PC-9 (cell line): ENCODE measurements at regions not wholly inside any gene's neighbourhood (a gene's known extent, or its start where the extent isn't known, plus 50 kb on each side); places are given as distances from the start of the nearest gene placed in this dataset.
"Not testable (repeated sequence)": the region's sequence is repeated elsewhere in the genome, so short reads cannot be mapped to it uniquely, and the experiment has no call there.

Experiments
- BruUV-seq: library from RNA; stranded (reverse); fragments of 400-500 nt; replicated peaks from 2 replicates; lab custom pipeline; 2021; lab: Mats Ljungman, UMichigan
- CTCF ChIA-PET: fragments of 300-600 bp; sonication (Branson Sonifier 250); formaldehyde crosslinking; loops from one replicate; lab custom pipeline; 2022; ENCODE audit warnings: antibody characterized with exemption; lab: Charles Lee
- POLR2A ChIA-PET: fragments of 300-600 bp; sonication (Branson Sonifier 250); formaldehyde crosslinking; loops from one replicate; lab custom pipeline; 2022; ENCODE audit warnings: antibody characterized with exemption; ENCODE audit not compliant: unreplicated experiment; lab: Charles Lee
- DNase-seq, 2 experiments: peaks; one replicate each; pipeline versions ENCODE4 v3.0.0 to v3.0.0-alpha.2; 2015 to 2022; ENCODE audit warnings: mixed read lengths in 1 of 2
- H2AFZ ChIP-seq: fragments of 200-600 bp; sonication (generic); 2 replicates; pipeline ENCODE4 v1.8.1; 2017; ENCODE audit warnings: antibody characterized with exemption
- H3F3A ChIP-seq: fragments of 200-600 bp; sonication (generic); 2 replicates; pipeline ENCODE4 v1.8.1; 2017; ENCODE audit warnings: antibody characterized with exemption, mild to moderate bottlenecking, low read depth; ENCODE audit not compliant: insufficient read depth
- H3K27ac ChIP-seq: fragments of 200-600 bp; sonication (generic); 2 replicates; pipeline ENCODE4 v1.6.1; 2016; ENCODE audit warnings: mixed run types
- H3K27me3 ChIP-seq: fragments of 200-600 bp; sonication (generic); 2 replicates; pipeline ENCODE4 v1.6.1; 2016; ENCODE audit warnings: low read depth, mixed run types; ENCODE audit not compliant: insufficient read depth
- H3K36me3 ChIP-seq: fragments of 200-600 bp; sonication (generic); 2 replicates; pipeline ENCODE4 v1.6.1; 2016; ENCODE audit warnings: low read depth, mixed run types
- H3K4me1 ChIP-seq: fragments of 200-600 bp; sonication (generic); replicated peaks from 2 replicates; pipeline ENCODE4 v1.6.1; 2016; ENCODE audit warnings: mixed run types; ENCODE audit not compliant: insufficient read depth
- H3K4me2 ChIP-seq: fragments of 200-600 bp; sonication (generic); 2 replicates; pipeline ENCODE4 v1.6.1; 2017; ENCODE audit warnings: mixed run types
- H3K4me3 ChIP-seq: fragments of 200-600 bp; sonication (generic); 2 replicates; pipeline ENCODE4 v1.6.1; 2016; ENCODE audit warnings: mixed run types
- H3K79me2 ChIP-seq: fragments of 200-600 bp; sonication (generic); 2 replicates; pipeline ENCODE4 v1.6.1; 2017; ENCODE audit warnings: low read depth, mixed run types
- H3K9me2 ChIP-seq: fragments of 200-600 bp; sonication (generic); 2 replicates; pipeline ENCODE4 v1.8.1; 2017; ENCODE audit warnings: mild to moderate bottlenecking; ENCODE audit not compliant: insufficient read depth
- H3K9me3 ChIP-seq: fragments of 200-600 bp; sonication (generic); 2 replicates; pipeline ENCODE4 v1.8.1; 2016; ENCODE audit warnings: low read depth; ENCODE audit not compliant: insufficient read depth
- H4K20me1 ChIP-seq: fragments of 200-600 bp; sonication (generic); 2 replicates; pipeline ENCODE4 v1.8.1; 2017; ENCODE audit not compliant: insufficient read depth
- intact Hi-C: fragments of 100-400 bp; cut with micrococcal nuclease; formaldehyde crosslinking; loops from one replicate; pipeline ENCODE4 v1.10.0; 2022; ENCODE audit not compliant: unreplicated experiment

- H3K9me2 ChIP-seq, BruUV-seq, H3F3A ChIP-seq, H4K20me1 ChIP-seq, H2AFZ ChIP-seq, intact Hi-C loops, H3K27me3 ChIP-seq, DNase-seq, H3K36me3 ChIP-seq, H3K27ac ChIP-seq, CTCF ChIA-PET, H3K4me2 ChIP-seq, H3K9me3 ChIP-seq, H3K79me2 ChIP-seq, H3K4me1 ChIP-seq, POLR2A ChIA-PET, H3K4me3 ChIP-seq: not testable (repeated sequence)
These were observed 92.1 kb upstream of the ADORA2B start for GRCh38 chr17:15852863-15853262.

DNA sequence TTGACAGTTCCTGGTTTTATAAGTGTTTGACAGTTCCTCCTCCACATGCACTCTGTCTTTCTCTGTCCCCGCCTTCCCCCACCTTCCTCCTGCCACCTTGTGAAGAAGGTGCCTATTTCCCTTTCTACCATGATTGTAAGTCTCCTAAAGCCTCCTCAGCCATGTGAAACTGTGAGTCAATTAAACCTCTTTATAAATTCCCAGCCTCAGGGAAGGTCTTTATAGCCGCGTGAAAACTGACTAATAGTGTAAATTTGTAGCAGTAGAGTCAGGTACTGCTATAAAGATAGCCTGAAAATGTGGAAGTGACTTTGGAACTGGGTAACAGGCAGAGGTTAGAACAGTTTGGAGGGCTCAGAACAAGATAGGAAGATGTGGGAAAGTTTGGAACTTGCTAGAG lies 88.7 kb upstream of the ADORA2B start:
- intact Hi-C loops, H3K27ac ChIP-seq, H3K4me1 ChIP-seq, H3K4me3 ChIP-seq, BruUV-seq, H3K9me3 ChIP-seq, POLR2A ChIA-PET, CTCF ChIA-PET, H3K79me2 ChIP-seq, H3F3A ChIP-seq, H3K36me3 ChIP-seq, H3K4me2 ChIP-seq, DNase-seq, H3K9me2 ChIP-seq, H2AFZ ChIP-seq, H4K20me1 ChIP-seq, H3K27me3 ChIP-seq: not testable (repeated sequence)

DNA sequence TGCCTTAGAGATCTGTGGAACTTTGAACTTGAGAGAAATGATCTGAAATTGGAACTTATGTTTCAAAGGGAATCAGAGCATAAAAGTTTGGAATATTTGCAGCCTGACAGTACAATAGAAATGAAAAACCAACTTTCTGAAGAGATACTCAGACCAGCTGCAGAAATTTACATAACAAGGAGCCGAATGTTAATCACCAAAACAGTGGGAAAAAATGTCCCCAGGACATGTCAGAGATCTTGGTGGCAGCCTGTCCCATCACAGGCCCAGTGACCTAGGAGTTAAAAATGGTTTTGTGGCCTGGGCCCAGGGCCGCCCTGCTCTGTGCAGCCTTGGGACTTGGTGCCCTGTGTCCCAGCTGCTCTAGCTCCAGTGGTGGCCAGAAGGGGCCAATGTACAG lies 88.2 kb upstream of the ADORA2B start:
- CTCF ChIA-PET, H3K4me3 ChIP-seq, H3K27ac ChIP-seq, H3K9me3 ChIP-seq, H3K9me2 ChIP-seq, H3K4me2 ChIP-seq, H4K20me1 ChIP-seq, H2AFZ ChIP-seq, H3F3A ChIP-seq, H3K79me2 ChIP-seq, H3K4me1 ChIP-seq, DNase-seq, BruUV-seq, intact Hi-C loops, H3K27me3 ChIP-seq, POLR2A ChIA-PET, H3K36me3 ChIP-seq: not testable (repeated sequence)

GRCh38 chr17:15858082-15858481 lies 86.8 kb upstream of the ADORA2B start:
- POLR2A ChIA-PET, H3F3A ChIP-seq, H3K9me3 ChIP-seq, H2AFZ ChIP-seq, H3K4me3 ChIP-seq, H3K9me2 ChIP-seq, H3K36me3 ChIP-seq, H3K27me3 ChIP-seq, H3K27ac ChIP-seq, H3K4me2 ChIP-seq, intact Hi-C loops, H3K79me2 ChIP-seq, H4K20me1 ChIP-seq, DNase-seq, H3K4me1 ChIP-seq, CTCF ChIA-PET, BruUV-seq: not testable (repeated sequence)

DNA sequence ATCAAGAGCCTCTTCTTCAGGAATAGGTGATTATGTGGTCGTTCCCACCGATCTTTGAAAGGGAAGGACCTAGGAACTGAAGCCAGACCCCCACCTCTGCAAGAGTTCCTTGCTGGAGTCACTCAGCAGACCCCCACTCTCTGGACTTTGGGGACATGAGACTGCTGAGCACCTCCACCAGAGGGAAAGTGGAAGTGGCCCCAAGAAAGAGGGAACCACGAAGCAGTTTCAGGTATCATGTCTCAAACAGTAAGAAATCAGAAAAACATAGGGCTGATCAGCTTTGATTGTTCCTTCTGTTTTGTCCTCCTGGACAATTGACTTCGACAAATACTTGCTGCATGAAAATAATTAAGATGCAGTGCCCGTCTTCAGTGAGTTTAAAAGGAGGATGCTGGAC lies 84.2 kb upstream of the ADORA2B start:
- BruUV-seq, intact Hi-C loops: not testable (repeated sequence)

GRCh38 chr17:15864061-15864460 lies 80.9 kb upstream of the ADORA2B start:
- H3K9me2 ChIP-seq, intact Hi-C loops, H3K36me3 ChIP-seq, H3K4me2 ChIP-seq, H3F3A ChIP-seq, CTCF ChIA-PET, H4K20me1 ChIP-seq, H2AFZ ChIP-seq, H3K27ac ChIP-seq, DNase-seq, H3K4me3 ChIP-seq, H3K4me1 ChIP-seq, POLR2A ChIA-PET, H3K79me2 ChIP-seq, H3K27me3 ChIP-seq, H3K9me3 ChIP-seq, BruUV-seq: not testable (repeated sequence)

More for the DNA sequence above, 84.2 kb upstream of the ADORA2B start:
- H3F3A ChIP-seq, H3K27me3 ChIP-seq, H2AFZ ChIP-seq, H3K9me3 ChIP-seq, H3K4me2 ChIP-seq, DNase-seq, H3K27ac ChIP-seq, H3K4me1 ChIP-seq, H3K79me2 ChIP-seq, H3K4me3 ChIP-seq, H3K9me2 ChIP-seq, H4K20me1 ChIP-seq, CTCF ChIA-PET, POLR2A ChIA-PET, H3K36me3 ChIP-seq: not testable (repeated sequence)

DNA sequence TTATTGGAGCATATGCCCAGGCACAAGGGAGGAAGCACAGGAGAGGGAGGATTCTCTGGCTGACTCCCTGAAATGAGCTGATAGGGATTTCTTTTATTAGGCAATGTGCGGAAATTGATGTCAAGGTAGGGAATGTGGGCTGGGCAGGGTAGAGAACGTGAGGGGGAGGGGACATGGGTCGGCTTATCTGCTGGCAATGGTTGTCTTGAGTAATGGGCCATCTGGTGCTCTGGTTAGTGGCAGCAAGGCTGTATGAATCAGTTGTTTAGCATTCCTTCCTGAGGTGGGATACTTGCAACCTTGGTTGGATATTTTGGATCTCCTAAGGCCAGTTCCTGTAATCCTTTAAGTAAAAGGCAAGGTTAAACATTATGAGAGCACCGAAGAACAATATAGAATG lies 80.5 kb upstream of the ADORA2B start:
- H3K27ac ChIP-seq, H2AFZ ChIP-seq, H3K36me3 ChIP-seq, H4K20me1 ChIP-seq, H3K4me3 ChIP-seq, DNase-seq, H3K4me1 ChIP-seq, intact Hi-C loops, H3K79me2 ChIP-seq, H3K27me3 ChIP-seq, POLR2A ChIA-PET, CTCF ChIA-PET, H3K4me2 ChIP-seq, BruUV-seq, H3K9me3 ChIP-seq, H3K9me2 ChIP-seq, H3F3A ChIP-seq: not testable (repeated sequence)

DNA sequence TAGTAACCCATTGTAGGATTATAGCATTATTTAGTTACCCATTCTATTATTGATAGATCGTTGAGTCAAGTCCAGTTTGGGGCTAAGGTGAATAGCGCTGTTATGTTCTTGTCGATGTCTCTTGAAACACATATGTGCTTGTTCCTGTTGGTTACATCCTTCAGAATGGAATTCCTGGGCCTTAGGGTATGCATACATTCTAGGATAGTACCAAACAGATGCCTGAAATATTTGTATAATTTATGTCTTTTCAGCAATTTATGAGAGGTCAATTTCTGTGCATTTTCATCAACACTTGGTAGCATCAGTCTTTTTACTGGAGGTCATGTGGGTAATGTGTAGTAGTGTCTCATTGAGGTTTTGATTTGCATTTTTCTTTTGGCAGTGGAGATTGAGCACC lies 78.9 kb upstream of the ADORA2B start:
- H3K79me2 ChIP-seq, POLR2A ChIA-PET, H3F3A ChIP-seq, intact Hi-C loops, H3K36me3 ChIP-seq, CTCF ChIA-PET, H3K4me2 ChIP-seq, H3K27me3 ChIP-seq, BruUV-seq, H2AFZ ChIP-seq, H3K4me3 ChIP-seq, H4K20me1 ChIP-seq, H3K4me1 ChIP-seq, H3K27ac ChIP-seq, DNase-seq, H3K9me2 ChIP-seq, H3K9me3 ChIP-seq: not testable (repeated sequence)
